IPS-15b (cell line): ENCODE measurements at regions not wholly inside any gene's neighbourhood (a gene's known extent, or its start where the extent isn't known, plus 50 kb on each side); places are given as distances from the start of the nearest gene placed in this dataset.

Experiments used
- H3K27me3 ChIP-seq: one replicate; pipeline ENCODE4 v1.6.1; 2013; ENCODE audit warnings: low read length; ENCODE audit not compliant: control insufficient read depth, insufficient read depth
- H3K36me3 ChIP-seq: one replicate; pipeline ENCODE4 v1.6.1; 2013; ENCODE audit warnings: low read length; ENCODE audit not compliant: control insufficient read depth, insufficient read depth
- H3K4me1 ChIP-seq: one replicate; pipeline ENCODE4 v1.6.1; 2013; ENCODE audit warnings: mild to moderate bottlenecking, low read length; ENCODE audit not compliant: control insufficient read depth, insufficient read depth
- H3K4me3 ChIP-seq: one replicate; pipeline ENCODE4 v1.5.1; 2013; ENCODE audit warnings: low read depth, low read length
- H3K9ac ChIP-seq: one replicate; pipeline ENCODE4 v1.6.1; 2013; ENCODE audit warnings: low read depth, mild to moderate bottlenecking, low read length
- H3K9me3 ChIP-seq: one replicate; pipeline ENCODE4 v1.6.1; 2013; ENCODE audit warnings: mild to moderate bottlenecking, low read length; ENCODE audit not compliant: control insufficient read depth, insufficient read depth

DNA sequence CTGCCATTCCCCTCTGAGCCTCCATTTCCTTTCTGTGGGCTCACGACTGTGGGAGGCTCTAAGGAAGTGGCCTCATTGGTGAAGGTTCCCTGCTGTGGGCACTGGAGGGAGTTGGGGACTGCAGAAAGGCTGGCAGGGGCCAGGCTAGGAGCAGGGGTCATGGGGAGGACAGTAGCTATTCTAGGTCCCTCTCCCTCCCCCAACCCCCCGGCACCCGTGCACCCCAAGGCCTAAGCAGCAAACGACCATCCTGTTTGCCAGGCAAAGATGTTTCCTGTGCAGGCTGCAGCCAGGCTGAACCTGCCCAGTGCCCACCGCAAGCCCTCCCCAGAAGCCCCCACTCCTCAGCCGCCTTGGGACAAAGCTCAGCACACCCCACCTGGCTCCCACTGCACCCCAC, 189.4 kb downstream of the MN1 start:
- H3K9me3 ChIP-seq = no peaks in the 10 kb centered on the region
- H3K4me1 ChIP-seq = peaks cover 6% of the 10 kb centered on the region
- no peak overlapping the region for H3K9ac ChIP-seq
- no peak overlapping the region for H3K4me3 ChIP-seq
- H3K36me3 ChIP-seq = no peaks in the 10 kb centered on the region
- H3K27me3 ChIP-seq = peaks cover 32% of the 10 kb centered on the region

DNA sequence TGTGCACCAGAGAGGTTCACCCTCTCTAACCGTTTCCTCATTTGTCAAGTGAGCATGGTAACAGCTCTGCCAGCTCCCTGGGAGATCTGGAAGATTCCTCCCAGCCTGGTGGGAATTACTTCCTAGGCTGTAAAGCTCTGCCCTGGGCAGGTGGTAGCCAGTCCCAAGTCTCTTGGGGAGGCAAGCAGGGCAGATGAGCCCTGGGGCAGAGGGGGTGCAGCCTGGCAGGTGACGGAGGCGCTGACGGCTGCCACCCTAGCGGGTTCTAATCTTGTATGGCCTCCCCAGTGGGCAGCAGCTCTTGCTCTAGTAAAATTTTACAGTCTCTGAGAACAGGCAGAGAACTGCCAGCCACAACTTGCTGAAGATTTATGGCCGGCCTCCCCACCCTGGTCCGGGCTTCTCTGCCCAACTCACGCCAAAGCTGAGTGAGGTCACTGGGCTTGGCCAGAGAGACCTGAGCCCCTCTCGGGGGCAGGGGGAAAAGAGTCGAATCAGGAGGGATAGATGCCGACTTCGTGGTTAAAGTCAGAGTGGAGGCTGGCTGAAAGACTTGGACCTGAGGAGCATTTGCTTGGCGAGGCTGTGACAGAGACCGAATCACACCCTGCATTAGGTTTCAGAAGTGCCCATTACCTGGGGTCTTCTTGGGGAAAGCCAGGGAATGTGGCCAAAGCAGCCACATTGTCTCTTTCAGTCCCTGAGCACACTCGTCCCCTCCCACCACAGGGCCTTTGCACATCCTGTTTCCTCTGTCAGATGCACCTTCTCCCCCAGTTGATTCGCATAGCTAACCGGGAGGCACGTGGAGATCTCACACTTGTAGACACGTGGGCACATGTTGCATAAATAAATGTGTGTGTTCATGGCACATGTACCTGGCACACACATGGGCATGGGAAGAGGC, 188.2 kb downstream of the MN1 start:
- Histone ChIP-seq H3K27me3 (peaks cover 32% of the 10 kb centered on the region), H3K4me1 (peaks cover 10% of the 10 kb centered on the region), H3K4me3 (peak overlapping the region; percentile 18), H3K9me3 (no peaks in the 10 kb centered on the region), H3K36me3 (no peaks in the 10 kb centered on the region), H3K9ac (no peak overlapping the region)

DNA sequence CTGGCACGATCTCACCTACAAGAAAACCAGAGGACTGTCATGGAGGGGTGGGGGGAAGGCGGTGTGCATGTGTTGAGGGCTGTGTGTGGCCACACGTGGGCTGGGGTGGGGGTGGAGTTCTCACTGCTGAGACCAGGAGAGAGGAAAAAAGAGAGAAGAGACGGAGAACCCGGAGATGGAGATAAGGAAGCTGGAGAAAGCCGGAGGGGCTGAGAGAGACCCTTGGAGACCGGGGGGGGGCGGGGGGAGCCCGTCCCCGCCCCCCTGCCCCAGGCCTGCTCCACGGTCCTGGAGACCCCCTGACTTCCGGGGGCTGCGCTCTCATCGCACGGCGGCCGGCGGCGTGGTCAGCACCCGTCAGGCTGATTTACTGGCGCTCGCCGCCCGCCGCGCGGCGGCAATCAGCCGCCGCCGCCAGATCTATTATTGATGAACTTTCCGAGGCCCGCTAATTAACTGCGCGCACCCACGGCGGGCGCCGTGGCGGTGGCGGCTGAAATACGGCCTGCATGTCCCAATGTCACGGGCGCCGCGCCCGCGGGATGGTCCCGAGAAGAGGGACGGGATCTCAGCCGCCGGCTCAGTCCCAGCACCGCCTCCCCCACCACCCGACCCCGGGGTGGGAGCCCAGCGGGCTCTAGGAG, 187.4 kb downstream of the MN1 start:
- H3K36me3 ChIP-seq = no peaks in the 10 kb centered on the region
- H3K4me3 ChIP-seq = peak overlapping the region; percentile 18
- peaks cover 32% of the 10 kb centered on the region for H3K27me3 ChIP-seq
- H3K9me3 ChIP-seq = no peaks in the 10 kb centered on the region
- no peak overlapping the region for H3K9ac ChIP-seq
- peaks cover 10% of the 10 kb centered on the region for H3K4me1 ChIP-seq

- peaks cover 10% of the 10 kb centered on the region for H3K4me1 ChIP-seq
- peak overlapping the region; percentile 18 for H3K4me3 ChIP-seq
- peaks cover 32% of the 10 kb centered on the region for H3K27me3 ChIP-seq
- no peak overlapping the region for H3K9ac ChIP-seq
- no peaks in the 10 kb centered on the region for H3K9me3 ChIP-seq
- H3K36me3 ChIP-seq = no peaks in the 10 kb centered on the region
These were observed 186.9 kb downstream of the MN1 start for GRCh38 chr22:27614650-27615007.

GRCh38 chr22:27615408-27615807, 186.1 kb downstream of the MN1 start:
- H3K27me3 ChIP-seq = peaks cover 32% of the 10 kb centered on the region

DNA sequence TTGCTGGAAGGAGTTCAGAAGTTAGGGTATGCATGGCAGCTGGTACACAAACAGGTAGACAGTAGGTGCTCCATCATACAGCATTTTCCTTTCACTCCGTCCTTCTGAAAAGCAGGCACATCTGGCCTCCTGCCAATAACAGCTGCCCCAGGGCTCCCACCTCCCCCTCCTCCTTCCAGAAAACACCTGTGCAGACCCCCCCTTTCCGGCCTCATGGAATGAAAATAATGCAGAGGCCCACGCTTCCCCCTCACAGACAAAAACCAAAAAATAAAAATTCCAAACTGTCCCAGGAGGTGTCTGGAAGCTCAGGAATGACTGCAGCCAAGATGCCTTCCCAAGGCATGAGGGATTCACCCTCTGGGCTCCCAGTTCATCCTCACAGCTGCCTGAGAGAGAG, 185.5 kb downstream of the MN1 start:
- peaks cover 35% of the 10 kb centered on the region for H3K27me3 ChIP-seq
- H3K4me3 ChIP-seq = no peak overlapping the region
- no peaks in the 10 kb centered on the region for H3K9me3 ChIP-seq
- peaks cover 10% of the 10 kb centered on the region for H3K4me1 ChIP-seq
- H3K36me3 ChIP-seq = no peaks in the 10 kb centered on the region
- H3K9ac ChIP-seq = no peak overlapping the region

More at GRCh38 chr22:27615408-27615807, 186.1 kb downstream of the MN1 start:
- Histone ChIP-seq H3K9ac (no peak overlapping the region), H3K9me3 (no peaks in the 10 kb centered on the region), H3K4me1 (peaks cover 10% of the 10 kb centered on the region), H3K4me3 (no peak overlapping the region), H3K36me3 (no peaks in the 10 kb centered on the region)

DNA sequence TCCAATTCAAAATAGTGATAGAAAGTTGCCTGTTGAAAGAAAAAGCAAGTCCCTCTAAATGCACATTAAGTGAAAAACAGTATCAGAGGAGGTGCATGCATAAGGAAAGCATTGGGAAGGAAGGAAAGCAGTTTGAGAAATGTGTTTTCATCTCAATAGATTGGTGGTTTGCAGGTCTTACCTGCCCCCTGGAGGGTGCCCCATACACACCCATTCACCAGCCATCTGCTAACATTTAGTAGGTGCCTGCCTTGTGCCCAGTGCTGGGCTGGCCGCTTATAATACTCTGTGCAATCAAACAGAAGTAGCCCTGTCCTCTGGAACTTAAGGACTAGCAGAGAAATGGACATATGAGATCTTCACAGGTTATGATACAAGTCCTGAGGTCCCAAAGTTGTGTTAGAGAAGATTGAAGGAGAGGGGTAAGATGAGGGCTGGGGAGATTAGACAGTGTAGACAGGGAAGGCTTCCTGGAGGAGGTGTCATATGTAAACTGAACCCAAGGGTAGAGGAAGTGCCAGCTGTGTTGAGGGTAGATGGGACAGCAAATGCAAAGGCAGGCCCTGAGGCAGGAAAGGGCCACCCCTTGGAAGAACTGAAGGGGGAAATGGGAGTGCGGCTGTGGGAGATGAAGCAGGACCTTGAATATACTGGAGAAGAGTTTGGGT, 184.2 kb downstream of the MN1 start:
- H3K36me3 ChIP-seq = no peaks in the 10 kb centered on the region
- H3K9ac ChIP-seq = no peak overlapping the region
- H3K9me3 ChIP-seq = no peaks in the 10 kb centered on the region
- H3K4me3 ChIP-seq = no peak overlapping the region
- peaks cover 35% of the 10 kb centered on the region for H3K27me3 ChIP-seq
- peaks cover 10% of the 10 kb centered on the region for H3K4me1 ChIP-seq

DNA sequence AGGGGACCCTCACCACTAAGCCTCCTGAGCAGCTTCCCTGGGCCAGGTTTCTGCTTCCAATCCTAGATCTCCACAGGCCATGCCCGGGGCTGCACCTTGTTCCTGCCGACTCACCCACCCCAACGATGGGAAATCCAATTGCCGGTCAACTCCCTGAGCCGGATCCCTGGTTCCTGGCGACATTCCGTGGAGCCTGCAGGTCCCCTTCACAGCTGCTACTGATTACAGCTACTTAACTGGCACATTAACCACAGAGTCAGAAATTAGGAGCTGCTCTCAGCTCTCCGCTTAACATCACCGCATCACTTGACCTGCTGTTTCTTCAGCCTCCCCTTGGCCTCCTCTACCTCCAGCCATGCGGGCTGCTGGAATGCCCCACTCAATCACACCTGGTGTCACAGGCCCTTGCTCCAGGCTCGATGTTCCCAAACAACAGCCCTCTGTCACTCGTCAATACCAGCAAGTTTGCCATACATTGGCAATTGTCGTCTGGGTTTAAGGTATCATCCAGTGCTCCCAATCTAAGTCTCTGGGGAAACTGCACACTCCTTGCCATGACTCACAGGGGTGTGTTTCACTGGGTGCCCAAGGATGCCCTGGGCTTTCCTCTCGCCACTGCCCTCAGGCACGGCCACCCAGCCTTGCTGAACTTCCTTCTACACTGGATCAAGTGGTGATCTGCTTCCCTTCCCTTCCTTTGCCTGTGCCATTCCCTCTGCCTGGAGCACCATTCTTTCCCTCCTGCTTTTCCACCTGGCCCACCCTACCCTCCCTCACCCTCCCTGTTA, 181.0 kb downstream of the MN1 start:
- Histone ChIP-seq H3K9ac (no peak overlapping the region), H3K4me1 (peaks cover 4% of the 10 kb centered on the region), H3K4me3 (no peak overlapping the region), H3K36me3 (no peaks in the 10 kb centered on the region), H3K27me3 (peaks cover 7% of the 10 kb centered on the region), H3K9me3 (no peaks in the 10 kb centered on the region)

GRCh38 chr22:27621486-27622070, 180.0 kb downstream of the MN1 start:
- peaks cover 4% of the 10 kb centered on the region for H3K4me1 ChIP-seq
- H3K27me3 ChIP-seq = peaks cover 3% of the 10 kb centered on the region
- H3K9ac ChIP-seq = no peak overlapping the region
- H3K4me3 ChIP-seq = no peak overlapping the region
- no peaks in the 10 kb centered on the region for H3K9me3 ChIP-seq
- H3K36me3 ChIP-seq = no peaks in the 10 kb centered on the region

DNA sequence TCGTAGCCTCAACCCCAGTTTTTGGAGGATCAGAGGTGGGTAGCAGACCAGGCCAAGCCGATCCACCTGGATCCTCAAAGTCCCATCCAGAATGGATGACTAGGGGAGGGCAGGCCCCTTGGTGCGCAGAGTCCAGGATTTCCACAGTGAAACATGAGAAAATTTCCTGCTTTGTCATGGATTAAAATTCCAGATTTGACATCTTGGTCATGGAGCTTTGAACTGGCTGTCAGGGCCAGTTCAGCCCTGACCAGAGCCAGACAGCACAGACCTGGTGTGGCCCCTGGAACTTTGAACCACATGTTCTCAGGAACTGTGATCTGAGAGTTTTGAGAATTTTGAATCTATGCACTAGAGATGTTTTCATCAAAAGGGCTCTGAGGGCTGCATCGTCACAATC, 177.5 kb downstream of the MN1 start:
- no peak overlapping the region for H3K9ac ChIP-seq
- H3K36me3 ChIP-seq = no peaks in the 10 kb centered on the region
- H3K27me3 ChIP-seq = peaks cover 3% of the 10 kb centered on the region
- H3K4me3 ChIP-seq = no peak overlapping the region
- no peaks in the 10 kb centered on the region for H3K9me3 ChIP-seq
- peaks cover 3% of the 10 kb centered on the region for H3K4me1 ChIP-seq

DNA sequence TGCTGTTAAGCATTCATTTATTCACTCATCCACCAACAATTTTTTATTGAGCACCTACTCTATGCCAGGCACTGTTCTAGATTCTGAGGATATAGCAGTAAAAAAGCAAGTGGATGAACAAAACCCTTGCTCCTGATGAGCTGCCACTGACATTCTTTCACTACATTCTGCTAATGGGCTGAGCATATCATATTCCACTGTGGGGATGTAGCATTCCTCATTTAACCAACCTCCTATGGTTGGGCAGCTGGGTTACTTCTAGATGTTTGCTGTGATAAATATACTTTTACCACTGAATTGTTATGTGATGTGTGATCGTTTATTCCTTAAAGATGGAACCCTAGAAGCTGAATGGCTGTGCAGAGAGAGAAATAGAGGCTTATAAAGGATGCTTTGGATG, 176.9 kb downstream of the MN1 start:
- H3K4me3 ChIP-seq = no peak overlapping the region
- H3K4me1 ChIP-seq = peaks cover 3% of the 10 kb centered on the region
- peaks cover 3% of the 10 kb centered on the region for H3K27me3 ChIP-seq
- H3K9ac ChIP-seq = no peak overlapping the region
- no peaks in the 10 kb centered on the region for H3K9me3 ChIP-seq
- H3K36me3 ChIP-seq = no peaks in the 10 kb centered on the region
